ENCODE measurements at regions not wholly inside any gene's neighbourhood (a gene's known extent, or its start where the extent isn't known, plus 50 kb on each side); places are given as distances from the start of the nearest gene placed in this dataset.

GRCh38 chr3:24725514-24726255 lies 231.0 kb upstream of the THRB start:
- Histone ChIP-seq H4K5ac (ENCODE audit: insufficient read length, low read depth, low read length) (no peak overlapping the region), H3K79me1 (ENCODE audit: low read depth, low read length) (no peaks in the 10 kb centered on the region), H3K23ac (ENCODE audit: insufficient read length) (no peak overlapping the region), H3K9ac (replicated peaks in 1 of 4; ENCODE audit: extremely low read depth in 1 of 4, low read depth in 3 of 4, low read length in 3 of 4) (no peak overlapping the region), H2BK15ac (ENCODE audit: low read length) (no peak overlapping the region), H3K18ac (ENCODE audit: extremely low read depth, low read length) (no peak overlapping the region), H3K9me3 (ENCODE audit: insufficient read depth in 2 of 2, low read depth in 1 of 2, low read length in 1 of 2) (no peaks in the 10 kb centered on the region), H2BK20ac (ENCODE audit: low read length) (no peak overlapping the region), H2BK12ac (ENCODE audit: low read depth, low read length) (no peak overlapping the region), H3K27me3 (replicated peaks in 1 of 4; ENCODE audit: control insufficient read depth in 3 of 4, extremely low read depth in 1 of 4, insufficient read depth in 3 of 4, low read length in 3 of 4) (no peaks in the 10 kb centered on the region), H2BK5ac (ENCODE audit: low read depth, low read length) (no peak overlapping the region), H3K56ac (replicated peaks; ENCODE audit: insufficient read length, low read depth, low read length) (no peak overlapping the region), H3K36me3 (ENCODE audit: control insufficient read depth in 2 of 4, insufficient read depth in 4 of 4, low read length in 3 of 4) (no peaks in the 10 kb centered on the region), H3K4me1 (replicated peaks in 1 of 4; ENCODE audit: control insufficient read depth in 3 of 4, insufficient read depth in 4 of 4, low read length in 3 of 4) (no peaks in the 10 kb centered on the region), H4K8ac (ENCODE audit: extremely low read depth, insufficient read depth, low read length) (no peak overlapping the region), H3K27ac (ENCODE audit: low read depth, low read length) (no peak overlapping the region), H2BK120ac (replicated peaks; ENCODE audit: low read depth, low read length) (no peak overlapping the region), H3K14ac (ENCODE audit: insufficient read length) (no peak overlapping the region), H2AK5ac (ENCODE audit: low read depth, low read length) (no peak overlapping the region), H3K23me2 (ENCODE audit: low read depth, low read length) (no peaks in the 10 kb centered on the region), H4K91ac (replicated peaks; ENCODE audit: insufficient read length, low read length) (no peak overlapping the region), H4K20me1 (replicated peaks in 1 of 2; ENCODE audit: control insufficient read depth in 1 of 2, insufficient read depth in 2 of 2, low read length in 2 of 2) (no peaks in the 10 kb centered on the region), H3K4ac (replicated peaks; ENCODE audit: insufficient read length, low read depth, low read length) (no peak overlapping the region), H3K4me2 (ENCODE audit: insufficient read depth in 1 of 2, low read depth in 2 of 2, low read length in 2 of 2) (no peak overlapping the region), H3K4me3 (ENCODE audit: extremely low read depth in 1 of 4, insufficient read depth in 2 of 4, low read depth in 3 of 4, low read length in 4 of 4) (no peak overlapping the region), H2AFZ (ENCODE audit: low read length) (no peak overlapping the region), H3K79me2 (ENCODE audit: control insufficient read depth in 1 of 2, insufficient read depth in 2 of 2, low read length in 2 of 2) (no peaks in the 10 kb centered on the region)
- ChIA-PET CTCF (ENCODE audit: partially characterized antibody) (interaction anchor here (1.0 to 2.5 kb wide), 16 partner anchors 9 to 869 kb away, joined by 3 to 12 read pairs (median 4); no protein-coding TSS in a partner anchor), POLR2A (ENCODE audit: partially characterized antibody) (no interaction called here)
- WGBS, 2 experiments (ENCODE audit: extremely low coverage in 1 of 2, insufficient coverage in 1 of 2, insufficient read length in 1 of 2, insufficient replicate concordance in 2 of 2, low coverage in 1 of 2, low lambda C conversion rate in 2 of 2, missing lambda C conversion rate in 1 of 2), result 83% methylated on average over 3 of the region's 3 CpGs; no CpG with 5 or more reads in 1 of the 2 experiments
- TF ChIP-seq CBX8 (IDR thresholded peaks at IDR 0.05; ENCODE audit: borderline replicate concordance, low read depth, low read length) (no peak), GABPA (IDR thresholded peaks at IDR 0.05; ENCODE audit: borderline replicate concordance, insufficient read depth, low read length) (no peak), CREB1 (IDR thresholded peaks at IDR 0.05) (no peak), NANOG (IDR thresholded peaks at IDR 0.05; ENCODE audit: insufficient read depth, low read depth, low read length, poor library complexity, severe bottlenecking) (no peak), CTBP2 (IDR thresholded peaks at IDR 0.05; ENCODE audit: borderline replicate concordance, insufficient read depth, insufficient read length, low read length) (no peak), SUZ12 (IDR thresholded peaks at IDR 0.05; ENCODE audit: low read length) (no peak), FOSL1 (IDR thresholded peaks at IDR 0.05; ENCODE audit: insufficient read depth, low read depth, low read length) (no peak), E2F6 (IDR thresholded peaks at IDR 0.05) (no peak), CTCF (IDR thresholded peaks at IDR 0.05; ENCODE audit: control extremely low read depth in 1 of 3, insufficient read depth in 1 of 3, low read depth in 1 of 3, low read length in 3 of 3) (no peak)
- DNase-seq (ENCODE audit: low read depth in 1 of 2, low spot score in 2 of 2) (no peak), FAIRE-seq (no peak)

Measured in H1 (cell line).